ENCODE measurements at regions not wholly inside any gene's neighbourhood (a gene's known extent, or its start where the extent isn't known, plus 50 kb on each side); places are given as distances from the start of the nearest gene placed in this dataset.

DNA sequence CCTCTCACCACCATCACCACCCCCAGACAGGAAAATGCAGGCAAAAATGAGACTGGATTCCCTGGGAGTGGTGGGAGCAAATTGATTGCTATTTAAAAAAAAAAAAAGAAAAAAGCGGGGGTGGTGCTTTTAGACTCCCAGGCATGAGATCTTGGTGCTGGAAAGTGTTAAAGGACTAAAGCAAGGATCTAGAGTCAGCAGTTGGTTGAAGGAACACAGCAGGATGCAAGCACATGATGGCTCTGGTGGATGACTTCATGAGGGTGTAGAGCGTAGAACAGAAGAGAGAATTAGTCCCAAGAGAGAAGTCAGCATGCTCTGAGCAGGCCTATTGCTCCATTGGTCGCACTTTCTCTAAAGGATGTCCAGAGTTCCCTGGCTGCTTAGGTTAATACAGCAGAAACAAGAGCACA is 183.8 kb upstream of the HMGA2 start:
- TF ChIP-seq CTCF (IDR thresholded peaks at IDR 0.05 in 2 of 3, conservative IDR thresholded peaks at IDR 0.05 in 1 of 3; ENCODE audit: borderline replicate concordance in 1 of 3, insufficient read depth in 1 of 3, low read depth in 2 of 3, low read length in 2 of 3), result no peak
- TF ChIP-seq, protein P1, sequence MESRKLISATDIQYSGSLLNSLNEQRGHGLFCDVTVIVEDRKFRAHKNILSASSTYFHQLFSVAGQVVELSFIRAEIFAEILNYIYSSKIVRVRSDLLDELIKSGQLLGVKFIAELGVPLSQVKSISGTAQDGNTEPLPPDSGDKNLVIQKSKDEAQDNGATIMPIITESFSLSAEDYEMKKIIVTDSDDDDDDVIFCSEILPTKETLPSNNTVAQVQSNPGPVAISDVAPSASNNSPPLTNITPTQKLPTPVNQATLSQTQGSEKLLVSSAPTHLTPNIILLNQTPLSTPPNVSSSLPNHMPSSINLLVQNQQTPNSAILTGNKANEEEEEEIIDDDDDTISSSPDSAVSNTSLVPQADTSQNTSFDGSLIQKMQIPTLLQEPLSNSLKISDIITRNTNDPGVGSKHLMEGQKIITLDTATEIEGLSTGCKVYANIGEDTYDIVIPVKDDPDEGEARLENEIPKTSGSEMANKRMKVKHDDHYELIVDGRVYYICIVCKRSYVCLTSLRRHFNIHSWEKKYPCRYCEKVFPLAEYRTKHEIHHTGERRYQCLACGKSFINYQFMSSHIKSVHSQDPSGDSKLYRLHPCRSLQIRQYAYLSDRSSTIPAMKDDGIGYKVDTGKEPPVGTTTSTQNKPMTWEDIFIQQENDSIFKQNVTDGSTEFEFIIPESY (IDR thresholded peaks at IDR 0.05; ENCODE audit: extremely low read depth, insufficient replicate concordance, low read length), result no peak
- TF ChIP-seq JUND (IDR thresholded peaks at IDR 0.05), result no peak
- no peak for TF ChIP-seq POLR2AphosphoS5 (IDR thresholded peaks at IDR 0.05; ENCODE audit: low read depth, low read length)

All from HCT116 (cell line).